Left ventricle myocardium inferior (tissue), 1 donor: ENCODE measurements at regions not wholly inside any gene's neighbourhood (a gene's known extent, or its start where the extent isn't known, plus 50 kb on each side); places are given as distances from the start of the nearest gene placed in this dataset.

Source experiments
- DNase-seq: peaks from one replicate; pipeline ENCODE4 v3.0.0-alpha.2; 2020
- H3K27ac ChIP-seq: fragments of 200-600 bp; replicated peaks from 2 replicates; pipeline ENCODE4 v1.8.0; 2021
- H3K27me3 ChIP-seq: fragments of 200-600 bp; 2 replicates; pipeline ENCODE4 v1.8.0; 2021; ENCODE audit warnings: low read depth
- H3K36me3 ChIP-seq: fragments of 200-600 bp; 2 replicates; pipeline ENCODE4 v1.8.0; 2021
- H3K4me1 ChIP-seq: fragments of 200-600 bp; 2 replicates; pipeline ENCODE4 v1.8.0; 2021
- H3K4me3 ChIP-seq: fragments of 200-600 bp; 2 replicates; pipeline ENCODE4 v1.8.0; 2021; ENCODE audit warnings: mild to moderate bottlenecking, moderate library complexity
- H3K9me3 ChIP-seq: fragments of 200-600 bp; replicated peaks from 2 replicates; pipeline ENCODE4 v1.8.0; 2021
- CTCF ChIP-seq: fragments of 200-600 bp; IDR thresholded peaks from 2 replicates; pipeline ENCODE4 v1.8.0; 2021; ENCODE audit warnings: antibody characterized with exemption, mild to moderate bottlenecking, borderline replicate concordance
- intact Hi-C: fragments of 100-400 bp; cut with micrococcal nuclease; formaldehyde crosslinking; loops from one replicate; pipeline ENCODE4 v1.11.0; 2022
- donor health status: DM: no; HTN: yes; CAD: no; lungs with severe emphysema.

- no peak for TF ChIP-seq CTCF
Observed at GRCh38 chr5:3217114-3217513, 378.5 kb upstream of the IRX1 start.

GRCh38 chr5:3216386-3216785 is 379.2 kb upstream of the IRX1 start:
- H3K27me3 ChIP-seq: peaks cover 43% of the 10 kb centered on the region
- intact Hi-C loops: no loop called here
- H3K9me3 ChIP-seq: no peaks in the 10 kb centered on the region
- H3K36me3 ChIP-seq: no peaks in the 10 kb centered on the region
- H3K4me1 ChIP-seq: no peaks in the 10 kb centered on the region
- no peak overlapping the region for H3K4me3 ChIP-seq
- H3K27ac ChIP-seq: no peak overlapping the region
- no peak for TF ChIP-seq CTCF
- DNase-seq: no peak

More at GRCh38 chr5:3217114-3217513, 378.5 kb upstream of the IRX1 start:
- Histone ChIP-seq H3K36me3 (no peaks in the 10 kb centered on the region), H3K27ac (no peak overlapping the region), H3K4me3 (no peak overlapping the region), H3K9me3 (no peaks in the 10 kb centered on the region), H3K4me1 (no peaks in the 10 kb centered on the region), H3K27me3 (peaks cover 43% of the 10 kb centered on the region)
- no peak for DNase-seq
- intact Hi-C loops: no loop called here

- Histone ChIP-seq H3K4me1 (no peaks in the 10 kb centered on the region), H3K27me3 (peaks cover 49% of the 10 kb centered on the region), H3K9me3 (no peaks in the 10 kb centered on the region), H3K27ac (no peak overlapping the region), H3K36me3 (no peaks in the 10 kb centered on the region), H3K4me3 (no peak overlapping the region)
- intact Hi-C loops: no loop called here
- no peak for DNase-seq
- TF ChIP-seq CTCF: no peak
Observed at GRCh38 chr5:3214838-3215374, 380.7 kb upstream of the IRX1 start.

- Histone ChIP-seq H3K27me3 (peaks cover 49% of the 10 kb centered on the region), H3K36me3 (no peaks in the 10 kb centered on the region), H3K9me3 (no peaks in the 10 kb centered on the region), H3K4me1 (no peaks in the 10 kb centered on the region), H3K4me3 (no peak overlapping the region), H3K27ac (no peak overlapping the region)
- intact Hi-C loops: no loop called here
- DNase-seq: no peak
- TF ChIP-seq CTCF: no peak
Observed at GRCh38 chr5:3214396-3214795, 381.2 kb upstream of the IRX1 start.

- Histone ChIP-seq H3K27ac (no peak overlapping the region), H3K4me3 (no peak overlapping the region), H3K36me3 (no peaks in the 10 kb centered on the region), H3K9me3 (no peaks in the 10 kb centered on the region), H3K4me1 (no peaks in the 10 kb centered on the region), H3K27me3 (peaks cover 47% of the 10 kb centered on the region)
- no peak for DNase-seq
- no peak for TF ChIP-seq CTCF
- intact Hi-C loops: no loop called here
Observed at GRCh38 chr5:3212869-3213268, 382.8 kb upstream of the IRX1 start.
